OCI-LY7 (cell line): ENCODE measurements at regions not wholly inside any gene's neighbourhood (a gene's known extent, or its start where the extent isn't known, plus 50 kb on each side); places are given as distances from the start of the nearest gene placed in this dataset.

Source experiments
- BruUV-seq: library from RNA; stranded (reverse); fragments of 400-500 nt; replicated peaks from 2 replicates; lab custom pipeline; 2021; lab: Mats Ljungman, UMichigan
- CTCF ChIA-PET: fragments of 300-600 bp; sonication (Branson Sonifier 250); formaldehyde crosslinking; loops from one replicate; lab custom pipeline; 2022; ENCODE audit warnings: antibody characterized with exemption; ENCODE audit not compliant: unreplicated experiment; lab: Charles Lee
- POLR2A ChIA-PET: fragments of 300-600 bp; sonication (Branson Sonifier 250); formaldehyde crosslinking; loops from one replicate; lab custom pipeline; 2022; ENCODE audit warnings: antibody characterized with exemption; lab: Charles Lee
- DNase-seq: peaks from one replicate; pipeline ENCODE4 v3.0.0-alpha.2; 2015; ENCODE audit warnings: low spot score
- H2AFZ ChIP-seq: fragments of 200-600 bp; sonication (generic), shearing (Covaris generic); 2 replicates; pipeline ENCODE4 v1.6.1; 2014; ENCODE audit warnings: mild to moderate bottlenecking, antibody characterized with exemption, low read length, moderate library complexity
- H3K27ac ChIP-seq: fragments of 200-600 bp; sonication (generic); 2 replicates; pipeline ENCODE4 v1.5.1; 2014; ENCODE audit warnings: mixed run types, low read depth, mild to moderate bottlenecking, moderate library complexity, low read length, inconsistent platforms; ENCODE audit not compliant: poor library complexity, severe bottlenecking
- H3K36me3 ChIP-seq: fragments of 200-600 bp; sonication (generic); 2 replicates; pipeline ENCODE4 v1.6.1; 2014; ENCODE audit warnings: mild to moderate bottlenecking, antibody characterized with exemption, low read length, moderate library complexity, mixed read lengths; ENCODE audit not compliant: insufficient read depth
- H3K4me1 ChIP-seq: fragments of 200-600 bp; sonication (generic); 2 replicates; pipeline ENCODE4 v1.5.1; 2014; ENCODE audit warnings: mild to moderate bottlenecking, low read length; ENCODE audit not compliant: insufficient read depth, poor library complexity, severe bottlenecking
- H3K4me2 ChIP-seq: fragments of 200-600 bp; sonication (generic); 2 replicates; pipeline ENCODE4 v1.6.1; 2014; ENCODE audit warnings: mild to moderate bottlenecking, low read length
- H3K4me3 ChIP-seq: fragments of 200-600 bp; sonication (generic); 2 replicates; pipeline ENCODE4 v1.5.1; 2014; ENCODE audit warnings: mild to moderate bottlenecking, low read depth, low read length; ENCODE audit not compliant: poor library complexity, severe bottlenecking
- H3K79me2 ChIP-seq: fragments of 200-600 bp; sonication (generic); 2 replicates; pipeline ENCODE4 v1.6.1; 2016; ENCODE audit warnings: low read depth, mild to moderate bottlenecking, low read length, moderate library complexity, mixed read lengths; ENCODE audit not compliant: insufficient read depth
- H3K9me2 ChIP-seq: fragments of 200-600 bp; sonication (generic); 2 replicates; pipeline ENCODE4 v1.6.1; 2016; ENCODE audit warnings: mild to moderate bottlenecking, low read length, mixed read lengths; ENCODE audit not compliant: insufficient read depth
- H3K9me3 ChIP-seq: fragments of 200-600 bp; sonication (generic); 2 replicates; pipeline ENCODE4 v1.6.1; 2014; ENCODE audit warnings: mild to moderate bottlenecking, mixed run types, low read length, mixed read lengths
- H4K20me1 ChIP-seq: fragments of 200-600 bp; sonication (generic); 2 replicates; pipeline ENCODE4 v1.6.1; 2014; ENCODE audit warnings: mild to moderate bottlenecking, antibody characterized with exemption, low read length, moderate library complexity, mixed read lengths; ENCODE audit not compliant: insufficient read depth
- CTCF ChIP-seq: fragments of 200-600 bp; sonication (generic); conservative IDR thresholded peaks from 2 replicates; pipeline ENCODE4 v1.5.1; 2014; ENCODE audit warnings: mild to moderate bottlenecking, antibody characterized with exemption, low read length, moderate library complexity, mixed read lengths
- EZH2phosphoT487 ChIP-seq: fragments of 200-600 bp; sonication (generic); IDR thresholded peaks from 2 replicates; pipeline ENCODE4 v1.6.1; 2018; ENCODE audit warnings: low read depth, borderline replicate concordance, mild to moderate bottlenecking, mixed run types, antibody characterized with exemption, low read length, moderate library complexity, mixed read lengths
- intact Hi-C: fragments of 100-400 bp; cut with micrococcal nuclease; formaldehyde crosslinking; loops from one replicate; pipeline ENCODE4 v1.10.0; 2022; ENCODE audit not compliant: unreplicated experiment

- Histone ChIP-seq H2AFZ (no peak overlapping the region), H3K36me3 (no peaks in the 10 kb centered on the region), H3K4me1 (no peaks in the 10 kb centered on the region), H3K27ac (no peak overlapping the region), H3K4me2 (no peak overlapping the region), H3K9me3 (no peaks in the 10 kb centered on the region), H3K4me3 (no peak overlapping the region), H3K9me2 (no peaks in the 10 kb centered on the region), H4K20me1 (no peaks in the 10 kb centered on the region), H3K79me2 (no peaks in the 10 kb centered on the region)
- CTCF ChIA-PET = no interaction called here
- POLR2A ChIA-PET = no interaction called here
- TF ChIP-seq EZH2phosphoT487 (no peak), CTCF (no peak)
- intact Hi-C loops = no loop called here
- BruUV-seq = no TSS peak
- DNase-seq = no peak
Observed at GRCh38 chr15:96086164-96086563, 244.3 kb upstream of the NR2F2 start.

- H3K4me1 ChIP-seq = no peaks in the 10 kb centered on the region
Observed at GRCh38 chr15:96087180-96087884, 243.2 kb upstream of the NR2F2 start.

More at GRCh38 chr15:96087180-96087884, 243.2 kb upstream of the NR2F2 start:
- POLR2A ChIA-PET = no interaction called here
- TF ChIP-seq CTCF = no peak
- TF ChIP-seq EZH2phosphoT487 = no peak
- no peaks in the 10 kb centered on the region for H3K9me3 ChIP-seq
- no peaks in the 10 kb centered on the region for H3K36me3 ChIP-seq
- no TSS peak for BruUV-seq
- DNase-seq = no peak
- no peak overlapping the region for H3K27ac ChIP-seq
- intact Hi-C loops = no loop called here
- CTCF ChIA-PET = no interaction called here
- H3K9me2 ChIP-seq = no peaks in the 10 kb centered on the region
- no peak overlapping the region for H2AFZ ChIP-seq
- no peak overlapping the region for H3K4me2 ChIP-seq
- no peak overlapping the region for H3K4me3 ChIP-seq
- H3K79me2 ChIP-seq = no peaks in the 10 kb centered on the region
- no peaks in the 10 kb centered on the region for H4K20me1 ChIP-seq
